ENCODE measurements at regions not wholly inside any gene's neighbourhood (a gene's known extent, or its start where the extent isn't known, plus 50 kb on each side); places are given as distances from the start of the nearest gene placed in this dataset.
"Not testable (repeated sequence)": the region's sequence is repeated elsewhere in the genome, so short reads cannot be mapped to it uniquely, and the experiment has no call there.

GRCh38 chr1:120614931-120615639 is 108.7 kb upstream of the NBPF26 start:
- not testable (repeated sequence) for DNase-seq (ENCODE audit: low read depth)

DNA sequence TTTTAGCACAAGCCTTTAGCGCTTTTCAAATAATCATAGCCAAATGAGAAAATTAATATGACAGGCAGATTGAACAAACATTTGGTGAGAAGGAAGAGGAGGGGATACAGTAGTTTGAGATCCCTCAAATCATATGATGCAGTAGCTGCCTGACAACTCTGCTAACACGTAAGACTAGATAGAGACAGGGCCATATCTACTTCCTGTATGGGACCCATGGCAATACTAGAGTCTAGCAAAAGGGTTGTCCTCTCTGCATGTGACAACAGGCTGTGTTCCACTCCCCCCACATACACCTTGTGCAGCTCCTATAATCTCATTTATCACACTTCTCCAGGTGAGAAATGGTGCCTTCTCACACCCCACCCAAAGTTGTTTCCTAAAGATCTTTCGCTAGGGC is 106.3 kb upstream of the NBPF26 start:
- not testable (repeated sequence) for DNase-seq (ENCODE audit: low read depth)

DNA sequence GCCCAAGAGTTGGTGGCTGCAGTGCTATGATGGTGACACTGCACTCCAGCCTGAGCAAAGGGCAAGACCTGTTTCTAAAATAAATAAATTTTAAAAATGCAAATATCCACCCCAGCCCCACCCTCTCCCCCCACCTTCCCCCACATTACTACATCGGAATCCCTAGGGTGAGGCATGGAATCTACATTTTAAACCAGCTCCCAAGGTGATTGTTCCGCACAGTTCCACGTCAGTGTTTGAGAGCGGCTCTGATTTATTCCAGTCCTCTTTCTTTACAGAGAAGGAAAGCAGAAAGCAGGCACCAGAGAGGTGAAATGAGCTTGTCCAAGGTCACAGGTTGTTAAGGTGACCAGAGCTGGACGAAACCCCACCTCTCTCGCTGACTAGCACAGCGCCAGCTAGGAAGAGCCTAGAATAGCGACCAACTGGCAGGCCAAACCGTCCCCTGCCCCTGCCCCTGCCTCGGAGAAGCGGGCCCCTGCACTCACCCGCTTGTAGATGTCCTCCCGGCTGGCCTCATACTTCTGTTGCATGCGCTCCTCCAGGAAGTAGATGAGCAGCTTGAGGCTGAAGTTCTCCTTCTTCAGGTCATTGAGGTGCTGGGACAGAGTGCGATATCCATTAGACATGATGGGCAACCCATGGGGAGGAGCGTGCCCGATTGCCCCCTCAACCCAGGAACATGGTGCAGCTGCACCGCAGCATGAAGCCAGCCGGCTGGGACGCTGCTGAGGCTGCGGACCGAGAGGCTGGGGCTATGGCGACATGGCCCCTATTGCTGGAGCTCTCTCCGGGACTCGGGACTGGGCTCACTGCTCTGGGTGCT is 103.7 kb upstream of the NBPF26 start:
- not testable (repeated sequence) for DNase-seq (ENCODE audit: low read depth)

- DNase-seq (ENCODE audit: low read depth): not testable (repeated sequence)
Measured at GRCh38 chr1:120620693-120620969, 103.1 kb upstream of the NBPF26 start.

- not testable (repeated sequence) for DNase-seq (ENCODE audit: low read depth)
Measured at GRCh38 chr1:120621278-120621677, 102.5 kb upstream of the NBPF26 start.

GRCh38 chr1:120623539-120623938 is 100.2 kb upstream of the NBPF26 start:
- DNase-seq (ENCODE audit: low read depth): not testable (repeated sequence)

DNA sequence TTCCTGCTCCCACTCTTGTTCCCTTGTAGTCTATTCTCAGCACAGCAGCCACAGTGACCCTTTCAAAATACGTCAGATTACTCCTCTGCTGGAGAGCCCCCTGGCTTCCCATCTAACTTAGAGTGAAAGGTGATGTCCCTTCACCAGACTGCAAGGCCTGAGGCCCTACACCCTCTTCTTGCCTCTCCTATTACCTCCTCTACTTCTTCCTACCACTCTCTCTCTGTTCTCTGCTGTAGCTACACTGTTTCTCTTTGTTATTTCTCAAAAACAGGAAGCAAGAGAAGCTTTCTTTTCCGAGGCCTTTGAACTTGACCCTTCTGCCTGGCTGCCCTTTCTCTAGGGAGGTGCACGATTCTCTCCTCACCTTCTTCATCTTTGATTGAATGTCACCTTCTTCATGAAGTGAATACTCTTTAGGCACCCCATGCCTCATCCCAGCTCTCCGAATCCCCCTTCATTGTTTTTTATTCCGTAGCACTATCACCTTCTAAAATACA is 99.1 kb upstream of the NBPF26 start:
- DNase-seq (ENCODE audit: low read depth): not testable (repeated sequence)

- DNase-seq (ENCODE audit: low read depth): not testable (repeated sequence)
Measured at GRCh38 chr1:120629832-120630455, 93.8 kb upstream of the NBPF26 start.

- DNase-seq (ENCODE audit: low read depth): not testable (repeated sequence)
Measured at GRCh38 chr1:120634816-120635806, 88.6 kb upstream of the NBPF26 start.

DNA sequence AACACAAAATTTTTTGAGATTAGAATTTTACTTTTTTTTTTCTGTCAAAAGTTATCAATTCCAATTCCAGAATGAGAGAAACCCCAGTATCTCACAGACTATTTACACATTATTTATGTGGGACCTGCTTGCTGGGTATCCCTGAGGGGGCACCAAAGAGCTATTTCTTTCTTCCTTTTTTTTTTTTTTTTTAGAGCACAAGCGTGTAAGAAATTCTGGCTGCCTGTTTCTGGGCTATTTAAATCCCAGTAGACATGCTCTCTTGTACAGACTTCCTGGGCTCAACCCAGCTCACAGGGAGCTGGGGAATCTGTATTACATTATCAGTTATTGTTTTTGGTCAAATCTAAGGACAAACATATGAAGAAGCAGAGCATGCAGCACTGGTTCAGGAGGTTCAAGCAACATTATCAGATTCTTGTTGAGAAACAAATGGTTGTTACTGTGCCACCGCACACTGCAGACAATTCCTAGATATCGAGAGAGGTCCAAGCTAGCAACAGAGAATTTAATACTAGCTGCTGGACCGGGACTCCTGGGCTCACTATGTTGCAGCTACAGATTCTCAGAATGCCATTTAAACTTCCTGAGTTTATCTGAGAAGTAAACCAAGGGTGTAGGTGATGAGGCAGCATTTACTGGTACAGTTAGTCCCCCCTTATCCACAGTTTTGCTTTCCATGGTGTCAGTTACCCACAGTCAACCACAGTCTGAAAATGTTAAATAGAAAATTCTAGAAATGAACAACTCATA is 83.3 kb upstream of the NBPF26 start:
- not testable (repeated sequence) for DNase-seq (ENCODE audit: low read depth)

DNA sequence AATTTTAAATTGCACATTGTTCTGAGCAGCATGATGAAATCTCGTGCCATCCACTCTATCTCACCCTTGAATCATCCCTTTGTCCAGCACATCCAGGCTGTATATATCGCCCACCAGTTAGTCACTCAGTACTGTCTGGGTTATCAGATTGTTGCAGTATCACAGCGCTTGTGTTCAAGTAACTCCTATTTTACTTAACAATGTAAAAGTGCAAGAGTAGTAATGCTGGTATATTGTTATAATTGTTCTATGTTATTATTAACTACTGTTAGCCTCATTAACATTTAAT is 82.8 kb upstream of the NBPF26 start:
- DNase-seq (ENCODE audit: low read depth): not testable (repeated sequence)

DNA sequence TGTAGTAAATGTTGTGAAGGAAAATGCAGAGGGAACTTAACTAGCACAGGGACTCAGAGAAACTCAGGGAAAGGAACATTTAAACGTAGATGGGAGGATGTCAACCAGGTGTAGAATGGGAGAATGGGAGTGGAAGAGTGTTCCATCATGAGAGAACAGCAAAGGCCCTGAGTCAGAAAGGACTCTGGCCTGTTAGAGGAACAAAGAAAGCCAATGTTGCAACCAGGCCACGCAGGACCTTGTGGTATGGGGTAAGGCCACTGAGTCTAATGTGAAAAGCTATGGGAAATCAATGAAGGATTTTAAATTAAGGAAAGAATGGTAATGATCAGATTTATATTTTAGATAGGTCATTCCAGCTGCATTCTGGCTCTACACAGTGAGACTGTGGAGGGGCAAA is 76.6 kb upstream of the NBPF26 start:
- not testable (repeated sequence) for DNase-seq (ENCODE audit: low read depth)

GRCh38 chr1:120648915-120649623 is 74.7 kb upstream of the NBPF26 start:
- not testable (repeated sequence) for DNase-seq (ENCODE audit: low read depth)

DNA sequence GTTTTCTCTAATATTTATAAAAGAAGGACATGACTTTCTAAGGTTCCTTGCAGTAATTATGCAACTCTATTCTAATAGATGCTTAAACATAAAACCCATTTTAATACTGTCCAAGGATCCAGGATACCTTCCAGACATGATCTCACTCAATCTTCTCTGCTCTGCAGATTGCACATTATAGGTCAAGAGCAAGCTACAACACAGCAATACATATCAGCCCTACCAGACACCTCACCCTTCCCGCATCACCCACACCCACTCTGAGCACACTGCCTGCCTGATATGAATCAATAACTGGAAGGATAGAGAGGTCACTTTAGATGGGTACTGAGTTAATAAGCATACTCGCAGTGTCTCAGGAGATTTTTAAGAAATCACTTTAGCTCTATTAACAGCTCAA is 74.0 kb upstream of the NBPF26 start:
- DNase-seq (ENCODE audit: low read depth): not testable (repeated sequence)

DNA sequence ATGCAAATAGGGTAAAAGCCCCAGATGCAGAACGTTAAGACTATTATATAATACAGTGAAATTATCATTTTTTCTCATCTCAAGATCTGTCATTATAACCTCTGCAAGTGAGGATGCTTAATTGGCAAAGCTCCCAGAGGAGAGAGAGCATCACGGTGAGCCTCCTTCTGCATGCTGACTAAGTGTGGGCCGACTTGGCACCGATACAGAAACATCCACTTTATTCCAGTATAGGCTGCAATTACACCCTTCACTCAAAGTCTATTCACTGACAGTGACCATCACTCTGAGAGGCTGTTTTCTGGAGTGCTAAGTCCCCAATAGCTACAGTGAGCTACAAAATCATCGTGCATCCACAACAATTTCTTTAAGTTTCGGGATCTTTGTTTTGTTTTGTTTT is 69.6 kb upstream of the NBPF26 start:
- DNase-seq (ENCODE audit: low read depth): not testable (repeated sequence)

DNA sequence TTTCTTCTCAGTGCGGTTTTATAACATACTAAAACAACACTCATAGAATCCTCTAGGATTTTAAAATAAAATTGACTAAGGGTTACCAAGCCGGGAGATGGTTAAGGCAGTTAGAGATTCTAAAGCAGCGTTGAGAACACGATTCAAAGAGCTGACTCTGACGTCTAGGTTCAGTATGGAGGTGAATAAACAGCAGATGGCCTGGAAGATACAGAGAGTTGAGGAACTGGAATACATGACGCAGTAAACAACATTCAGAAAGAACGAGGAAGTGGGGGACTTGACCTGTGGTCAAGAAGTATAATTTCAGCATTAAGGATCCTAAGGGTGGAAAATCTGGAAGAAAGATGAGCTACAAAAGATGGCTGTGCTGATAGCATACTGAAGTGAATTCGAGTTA is 68.4 kb upstream of the NBPF26 start:
- DNase-seq (ENCODE audit: low read depth): not testable (repeated sequence)

DNA sequence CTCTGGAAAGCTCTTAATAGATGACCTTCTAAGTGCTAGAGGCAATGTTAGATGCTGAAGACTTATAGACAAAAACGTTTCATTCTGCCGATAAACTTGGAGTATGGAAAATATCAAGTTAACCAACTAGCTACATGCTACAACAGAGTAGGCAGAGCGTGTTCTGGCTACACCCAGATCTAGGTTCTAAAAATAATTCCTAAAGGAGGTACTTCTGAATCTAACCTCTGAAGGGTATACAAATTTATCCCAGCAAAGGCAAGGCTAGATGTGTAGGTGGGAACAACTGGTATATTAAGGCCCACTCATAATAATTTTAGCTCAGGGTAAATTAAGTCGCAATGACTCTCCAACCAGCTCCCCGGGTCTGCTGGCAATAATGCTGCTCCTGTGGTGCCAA is 67.6 kb upstream of the NBPF26 start:
- not testable (repeated sequence) for DNase-seq (ENCODE audit: low read depth)

DNA sequence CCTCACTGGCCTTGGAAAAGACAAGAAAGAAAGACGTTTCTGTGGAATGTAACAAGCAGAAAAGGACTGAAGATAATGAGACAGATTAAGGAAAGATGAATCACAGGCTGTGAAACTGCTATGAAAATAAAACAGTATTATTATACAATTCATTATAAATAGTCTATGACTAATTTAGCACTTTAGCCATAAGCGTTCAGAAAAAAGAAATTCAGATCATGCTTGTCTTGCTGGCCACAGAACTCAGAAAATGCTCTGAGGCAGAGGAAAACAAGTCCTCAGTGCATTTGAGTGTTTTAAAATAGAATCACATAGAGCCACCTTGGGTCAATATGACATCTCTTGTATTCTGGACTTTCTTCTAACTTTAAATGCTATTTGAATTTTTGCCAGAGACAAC is 65.9 kb upstream of the NBPF26 start:
- DNase-seq (ENCODE audit: low read depth): not testable (repeated sequence)

DNA sequence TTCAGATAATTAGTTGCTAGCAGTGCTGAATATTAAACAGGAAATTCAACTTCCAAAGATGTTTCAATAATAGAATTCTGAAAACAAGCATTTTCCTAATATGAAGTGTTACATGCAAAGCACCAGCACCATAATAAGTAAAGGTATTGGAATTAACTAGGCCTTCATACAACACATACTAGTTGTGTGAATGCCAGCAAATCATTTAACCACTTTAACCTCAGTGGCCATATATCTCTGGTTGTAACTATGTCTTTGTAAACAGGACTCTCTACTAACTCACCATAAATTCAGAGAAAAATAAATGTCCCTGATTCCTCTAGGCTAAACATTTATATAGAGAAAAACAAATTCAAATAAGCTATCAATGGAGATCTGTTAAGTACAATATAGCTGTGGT is 65.1 kb upstream of the NBPF26 start:
- not testable (repeated sequence) for DNase-seq (ENCODE audit: low read depth)

DNA sequence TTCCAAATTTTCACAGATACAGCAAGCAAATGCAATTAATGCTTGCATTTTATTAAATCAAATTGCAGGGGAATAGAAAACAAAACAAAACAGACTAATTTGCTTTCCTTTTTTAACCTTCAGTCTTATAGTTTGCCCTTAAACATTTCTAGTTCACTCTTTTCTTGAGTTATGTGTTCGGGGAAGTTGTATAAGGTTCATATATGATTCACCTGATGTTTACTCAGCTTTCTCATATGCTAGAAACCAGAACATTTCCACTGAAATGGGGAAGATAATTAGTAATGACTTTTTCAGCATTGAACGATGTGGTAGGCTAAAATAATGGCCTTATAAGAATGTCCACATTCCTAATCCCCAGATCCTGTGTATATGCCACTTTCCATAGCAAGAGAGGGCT is 64.6 kb upstream of the NBPF26 start:
- not testable (repeated sequence) for DNase-seq (ENCODE audit: low read depth)

Data from ELR (cell line).